Endometrium (tissue), 2 donors: ENCODE measurements at regions not wholly inside any gene's neighbourhood (a gene's known extent, or its start where the extent isn't known, plus 50 kb on each side); places are given as distances from the start of the nearest gene placed in this dataset.

Source experiments
- FAIRE-seq: peaks from 2 replicates; lab custom pipeline; 2012; peaks lifted over from hg19 to GRCh38; lab: Jason Lieb, UNC
- donor health status: control.
- donor health status: control.

GRCh38 chr1:190540366-190540765 lies 62.7 kb upstream of the BRINP3 start:
- FAIRE-seq: no peak

GRCh38 chr1:190551638-190552037 lies 74.0 kb upstream of the BRINP3 start:
- no peak for FAIRE-seq

GRCh38 chr1:190560161-190560681 lies 82.6 kb upstream of the BRINP3 start:
- FAIRE-seq: no peak

DNA sequence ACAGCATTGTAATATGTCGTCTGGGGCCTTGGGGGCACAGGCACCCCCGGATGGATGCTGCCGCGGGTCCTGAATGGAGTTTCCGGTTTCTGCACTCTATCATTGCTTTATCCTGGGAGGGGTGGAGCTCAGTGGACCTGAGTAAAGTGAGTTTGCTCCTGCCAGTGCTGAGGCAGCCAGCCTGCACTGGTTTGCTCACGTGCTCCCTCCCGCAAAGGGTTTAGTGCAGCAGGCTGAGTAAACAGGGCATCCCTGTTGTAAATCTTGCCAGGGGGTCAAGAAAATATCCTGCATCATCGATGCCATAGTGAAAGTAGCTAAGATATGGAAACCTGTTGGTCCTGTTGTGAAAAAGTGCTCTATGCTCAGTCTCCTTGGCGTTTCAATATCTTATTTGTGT lies 85.6 kb upstream of the BRINP3 start:
- FAIRE-seq: no peak

DNA sequence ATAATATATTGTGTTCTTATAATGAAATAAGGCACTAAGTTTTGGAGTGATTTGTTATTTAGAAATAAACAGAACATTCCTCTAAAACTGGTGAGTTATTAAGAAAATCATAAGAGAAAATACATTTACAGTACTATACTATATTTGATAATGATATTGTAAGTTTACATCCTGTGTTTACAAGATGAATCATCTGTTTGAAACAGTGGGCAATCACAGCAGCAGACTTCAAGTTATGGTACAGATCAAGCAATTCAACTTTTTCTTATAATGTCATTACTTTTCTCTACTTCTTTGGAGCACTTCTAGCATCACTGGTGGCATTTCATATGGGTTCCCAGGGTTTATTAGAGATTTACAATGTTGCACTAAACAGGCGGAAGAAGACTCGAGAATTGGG lies 86.5 kb upstream of the BRINP3 start:
- no peak for FAIRE-seq

DNA sequence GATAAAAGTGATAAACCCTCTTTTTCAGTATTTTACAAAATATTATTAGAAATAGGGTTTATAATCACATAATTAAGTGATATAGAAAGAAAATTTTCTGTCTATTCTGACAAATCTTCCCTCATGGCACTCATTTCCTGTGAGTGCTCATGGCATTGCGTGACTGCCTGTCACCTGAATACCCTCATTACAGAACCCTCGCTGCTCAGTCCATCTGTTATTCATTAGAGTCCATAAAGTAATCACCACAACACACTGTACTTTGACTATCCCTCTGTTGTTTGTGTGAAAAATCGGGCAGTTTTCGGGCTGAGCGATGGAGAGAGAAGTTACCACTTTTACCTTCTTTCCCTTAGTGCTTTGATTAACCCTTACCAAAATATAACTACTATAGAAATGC lies 100.4 kb upstream of the BRINP3 start:
- no peak for FAIRE-seq

GRCh38 chr1:190578526-190578925 lies 100.9 kb upstream of the BRINP3 start:
- no peak for FAIRE-seq

DNA sequence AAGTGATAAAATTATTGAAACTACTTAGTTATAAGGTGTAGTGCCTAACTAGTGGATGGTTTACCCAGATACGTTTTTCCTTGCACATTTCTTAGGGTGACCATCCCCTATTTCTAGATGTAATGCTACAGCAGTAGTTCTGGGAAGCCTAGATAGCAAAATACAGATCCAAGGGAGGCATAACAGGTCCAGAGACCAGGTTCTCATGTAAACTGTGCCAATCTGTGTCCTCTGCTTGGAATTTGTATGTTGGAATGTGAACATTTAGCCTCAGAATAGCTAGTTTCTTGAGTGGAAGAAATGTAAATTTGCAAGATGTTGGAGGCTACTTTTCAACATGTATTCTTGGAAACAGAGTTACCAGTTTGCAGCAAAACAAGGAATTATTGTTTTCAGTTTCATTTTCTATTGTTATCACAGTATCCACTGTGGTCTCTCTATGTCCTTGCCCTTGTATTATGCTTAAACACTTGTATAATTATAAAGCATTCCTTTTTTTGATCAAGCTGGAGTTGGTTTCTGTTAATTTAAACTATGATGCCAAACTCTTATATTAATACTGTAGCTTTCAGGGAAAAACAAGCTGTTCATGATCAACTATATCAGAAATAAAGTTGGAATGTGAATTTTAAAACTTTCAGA lies 102.0 kb upstream of the BRINP3 start:
- no peak for FAIRE-seq

DNA sequence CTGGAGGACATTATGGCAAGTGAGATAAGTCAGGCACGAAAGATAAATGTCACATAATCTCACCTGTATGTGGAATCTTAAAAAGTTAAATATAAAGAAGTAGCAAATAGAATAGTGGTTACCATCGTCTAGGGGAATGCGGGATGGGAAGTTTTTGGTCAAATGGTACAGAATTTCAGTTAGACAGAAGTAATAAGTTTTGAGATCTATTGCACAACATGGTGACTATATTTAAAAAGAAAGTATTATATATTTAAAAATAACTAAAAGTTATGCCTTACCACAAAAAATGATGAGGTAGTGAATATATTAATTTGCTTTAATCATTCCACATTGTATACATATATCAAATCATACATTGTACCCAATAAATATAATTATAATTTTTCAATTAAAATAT lies 106.2 kb upstream of the BRINP3 start:
- no peak for FAIRE-seq

DNA sequence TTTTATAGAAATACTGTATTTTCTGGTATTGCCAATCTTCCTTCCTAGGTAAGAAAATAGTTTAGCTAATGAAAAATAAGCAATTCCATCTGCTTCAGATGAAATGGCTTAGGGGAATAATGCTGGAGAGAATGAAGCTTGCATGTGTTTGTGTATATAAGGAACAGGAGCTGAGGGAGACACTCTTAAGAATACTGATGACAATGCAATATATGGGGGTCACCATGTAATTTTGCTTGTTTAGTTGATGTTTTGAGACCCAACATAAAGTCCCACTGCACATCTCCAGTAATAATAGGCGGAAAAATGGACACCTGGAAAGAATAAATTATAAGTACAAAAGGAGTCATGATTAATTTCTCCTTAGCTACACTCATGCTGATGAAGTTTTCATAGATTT lies 110.8 kb upstream of the BRINP3 start:
- no peak for FAIRE-seq

- no peak for FAIRE-seq
These were observed 117.8 kb upstream of the BRINP3 start for GRCh38 chr1:190595438-190595837.

GRCh38 chr1:190597294-190597693 lies 119.6 kb upstream of the BRINP3 start:
- FAIRE-seq: no peak

GRCh38 chr1:190599670-190600069 lies 122.0 kb upstream of the BRINP3 start:
- FAIRE-seq: no peak

DNA sequence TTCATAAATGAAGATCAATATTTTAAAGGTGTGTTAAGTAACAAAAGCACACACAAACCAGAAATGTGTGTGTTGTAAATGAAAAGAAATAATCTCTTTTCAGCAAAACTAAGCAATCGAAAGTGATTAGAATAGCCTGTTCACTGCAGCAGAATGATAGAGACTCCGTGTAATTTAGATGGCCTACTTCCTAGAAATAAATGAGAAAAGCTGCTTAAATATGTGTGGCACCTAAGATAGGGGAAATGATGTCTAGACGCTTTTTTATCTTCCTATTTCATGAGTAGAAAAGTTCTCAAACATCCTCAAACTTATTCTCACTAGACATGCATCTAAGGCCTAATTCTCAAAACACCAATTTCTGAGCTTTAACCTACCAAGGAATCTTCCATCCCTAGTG lies 124.7 kb upstream of the BRINP3 start:
- no peak for FAIRE-seq

DNA sequence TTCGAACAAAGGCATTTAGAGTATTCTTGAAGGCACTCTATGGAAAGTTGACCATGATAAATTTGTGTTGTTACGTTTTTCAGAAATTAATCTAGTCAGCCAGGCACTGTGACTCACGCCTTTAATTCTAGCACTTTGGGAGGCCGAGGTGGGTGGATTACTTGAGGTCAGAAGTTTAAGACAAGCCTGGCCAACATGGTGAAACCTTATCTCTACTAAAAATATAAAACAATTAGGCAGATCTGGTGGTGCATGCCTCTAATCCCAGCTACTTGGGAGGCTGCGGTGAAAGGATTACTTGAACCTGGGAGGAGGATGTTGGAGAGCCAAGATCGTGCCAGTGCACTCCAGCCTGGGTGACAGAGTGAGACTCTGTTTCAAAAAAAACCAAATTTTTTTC lies 130.6 kb upstream of the BRINP3 start:
- no peak for FAIRE-seq

- no peak for FAIRE-seq
These were observed 138.2 kb upstream of the BRINP3 start for GRCh38 chr1:190615818-190616217.

DNA sequence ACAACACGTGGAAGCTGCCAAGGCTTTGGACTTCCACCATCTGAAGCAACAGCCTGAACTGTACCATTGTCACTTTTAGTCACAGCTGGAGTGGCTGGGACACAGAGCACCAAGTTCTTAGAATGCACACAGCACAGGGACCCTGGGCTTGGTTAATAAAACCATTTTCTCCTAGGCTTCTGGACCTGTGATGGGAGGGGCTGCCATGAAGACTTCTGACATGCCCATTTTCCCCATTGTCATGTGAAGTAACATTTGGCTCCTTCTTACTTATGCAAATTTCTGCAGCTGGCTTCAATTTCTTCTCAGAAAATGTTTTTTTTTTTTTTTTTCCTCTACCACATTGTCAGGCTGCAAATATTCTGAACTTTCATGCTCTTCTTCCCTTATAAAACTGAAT lies 138.6 kb upstream of the BRINP3 start:
- FAIRE-seq: no peak

- FAIRE-seq: no peak
These were observed 142.1 kb upstream of the BRINP3 start for GRCh38 chr1:190619724-190620123.

DNA sequence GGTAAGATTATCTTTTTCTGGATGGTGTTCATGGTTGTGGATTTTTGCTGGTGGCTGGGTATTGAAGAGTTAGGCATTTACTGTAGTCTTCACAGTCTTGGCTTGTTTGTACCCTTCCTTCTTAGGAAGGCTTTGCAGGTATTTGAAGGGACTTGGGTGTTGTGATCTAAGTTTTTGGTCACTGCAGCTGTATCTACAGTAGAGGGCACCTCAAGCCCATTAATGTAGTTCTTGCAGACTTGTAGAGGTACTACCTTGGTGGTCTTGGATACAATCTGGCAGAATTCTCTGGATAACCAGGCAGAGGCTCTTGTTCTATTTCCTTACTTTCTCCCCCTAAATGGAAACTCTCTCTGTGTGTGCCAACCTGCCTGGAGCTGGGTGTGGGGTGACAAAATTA lies 155.8 kb upstream of the BRINP3 start:
- FAIRE-seq: no peak

- FAIRE-seq: no peak
These were observed 156.5 kb upstream of the BRINP3 start for GRCh38 chr1:190634134-190634533.

DNA sequence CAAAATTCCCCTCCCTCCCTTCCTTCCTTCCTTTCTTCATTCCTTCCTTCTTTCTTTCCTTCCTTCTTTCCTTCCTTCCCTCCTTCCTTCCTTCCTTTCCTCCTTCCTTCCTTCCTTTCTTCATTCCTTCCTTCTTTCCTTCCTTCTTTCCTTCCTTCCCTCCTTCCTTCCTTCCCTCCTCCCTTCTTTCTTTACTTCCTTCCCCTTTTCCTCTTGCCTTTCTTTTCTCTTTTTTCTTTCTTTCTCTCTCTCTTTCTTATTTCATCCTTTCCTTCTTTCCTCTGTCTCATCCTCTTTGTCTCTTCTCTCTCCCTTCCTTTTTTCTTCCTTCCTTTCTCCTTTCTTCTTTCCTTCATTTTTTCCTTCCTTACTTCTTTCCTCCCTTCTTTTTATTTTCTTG lies 171.9 kb upstream of the BRINP3 start:
- no peak for FAIRE-seq

DNA sequence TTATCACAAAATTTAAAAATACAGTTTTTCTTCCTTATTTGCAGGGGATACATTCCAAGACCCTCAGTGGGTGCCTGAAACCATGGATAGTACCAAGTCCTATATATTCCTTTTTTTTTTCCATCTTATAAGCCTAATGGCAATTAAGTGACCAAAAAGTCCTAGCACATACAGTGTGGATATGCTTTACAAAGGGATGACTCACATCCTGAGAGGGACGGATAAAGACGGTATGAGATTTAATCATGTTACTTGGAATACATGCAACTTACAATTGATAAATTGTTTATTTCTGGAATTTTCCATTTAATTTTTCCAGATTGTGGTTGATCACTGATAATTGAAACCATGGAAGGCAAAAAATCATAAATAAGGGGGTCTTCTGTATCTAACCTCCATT lies 181.2 kb upstream of the BRINP3 start:
- no peak for FAIRE-seq

GRCh38 chr1:190663962-190664361 lies 186.3 kb upstream of the BRINP3 start:
- no peak for FAIRE-seq

- no peak for FAIRE-seq
These were observed 187.4 kb upstream of the BRINP3 start for GRCh38 chr1:190665045-190665444.

- no peak for FAIRE-seq
These were observed 190.2 kb upstream of the BRINP3 start for GRCh38 chr1:190667914-190668313.
